Keratinocyte (primary cell): ENCODE measurements at regions not wholly inside any gene's neighbourhood (a gene's known extent, or its start where the extent isn't known, plus 50 kb on each side); places are given as distances from the start of the nearest gene placed in this dataset.

Experiments
- DNase-seq: peaks from one replicate; pipeline ENCODE4 v3.0.0-alpha.2; 2011; ENCODE audit warnings: low read depth, missing footprints, low spot score
- FAIRE-seq: peaks from 2 replicates; lab custom pipeline; 2011; peaks lifted over from hg19 to GRCh38; lab: Jason Lieb, UNC
- H2AFZ ChIP-seq: 2 replicates; pipeline ENCODE4 v1.6.0; 2012; ENCODE audit warnings: low read length, control low read depth, inconsistent platforms; ENCODE audit not compliant: control insufficient read depth
- H3K27ac ChIP-seq: 2 replicates; pipeline ENCODE4 v1.5.1; 2011; ENCODE audit warnings: low read length; ENCODE audit not compliant: control insufficient read depth, insufficient read depth
- H3K27me3 ChIP-seq: 3 replicates; pipeline ENCODE4 v1.6.0; 2011; ENCODE audit warnings: low read length; ENCODE audit not compliant: control insufficient read depth, insufficient read depth; ENCODE audit errors: extremely low read depth
- H3K36me3 ChIP-seq, 2 experiments: 2 replicates in 1 of 2; 3 replicates in 1 of 2; pipeline ENCODE4 v1.5.1; 2011; ENCODE audit warnings: low read length in 2 of 2, mild to moderate bottlenecking in 1 of 2; ENCODE audit not compliant: control insufficient read depth in 2 of 2, insufficient read depth in 2 of 2; ENCODE audit errors: extremely low read depth in 1 of 2
- H3K4me1 ChIP-seq: 3 replicates; pipeline ENCODE4 v1.5.1; 2011; ENCODE audit warnings: low read length; ENCODE audit not compliant: control insufficient read depth, insufficient read depth; ENCODE audit errors: extremely low read depth
- H3K4me2 ChIP-seq: 3 replicates; pipeline ENCODE4 v1.6.0; 2011; ENCODE audit warnings: low read depth, low read length; ENCODE audit not compliant: control insufficient read depth, insufficient read depth; ENCODE audit errors: extremely low read depth
- H3K4me3 ChIP-seq, 3 experiments: fragments of 200-600 bp in 1 of 3; sonication (generic) in 1 of 3; 2 replicates in 2 of 3; 3 replicates in 1 of 3; pipeline ENCODE4 v1.5.1; 2011 to 2016; ENCODE audit warnings: low read length in 3 of 3, mild to moderate bottlenecking in 3 of 3, control low read depth in 2 of 3, inconsistent platforms in 1 of 3, low read depth in 1 of 3, mixed read lengths in 1 of 3, mixed run types in 1 of 3, moderate library complexity in 1 of 3; ENCODE audit not compliant: control insufficient read depth in 2 of 3, insufficient read depth in 2 of 3; ENCODE audit errors: extremely low read depth in 1 of 3
- H3K79me2 ChIP-seq: 2 replicates; pipeline ENCODE4 v1.6.0; 2012; ENCODE audit warnings: low read length; ENCODE audit not compliant: control insufficient read depth, insufficient read depth
- H3K9ac ChIP-seq: 3 replicates; pipeline ENCODE4 v1.6.0; 2011; ENCODE audit warnings: low read length; ENCODE audit not compliant: control insufficient read depth, insufficient read depth; ENCODE audit errors: extremely low read depth
- H3K9me1 ChIP-seq: 3 replicates; pipeline ENCODE4 v1.6.0; 2011; ENCODE audit warnings: low read length; ENCODE audit not compliant: control insufficient read depth, insufficient read depth; ENCODE audit errors: extremely low read depth
- H3K9me3 ChIP-seq: 2 replicates; pipeline ENCODE4 v1.5.1; 2012; ENCODE audit warnings: low read depth, low read length; ENCODE audit not compliant: control insufficient read depth
- H4K20me1 ChIP-seq: 3 replicates; pipeline ENCODE4 v1.6.0; 2011; ENCODE audit warnings: low read length; ENCODE audit not compliant: control insufficient read depth, insufficient read depth; ENCODE audit errors: extremely low read depth
- CTCF ChIP-seq, 3 experiments: IDR thresholded peaks in 1 of 3; conservative IDR thresholded peaks in 1 of 3; optimal IDR thresholded peaks in 1 of 3; 2 replicates in 2 of 3; 3 replicates in 1 of 3; pipeline versions ENCODE3 to v1.5.1; 2011; ENCODE audit warnings: low read length in 3 of 3, mild to moderate bottlenecking in 3 of 3, moderate library complexity in 2 of 3, control low read depth in 1 of 3, inconsistent platforms in 1 of 3; ENCODE audit not compliant: insufficient read depth in 2 of 3; ENCODE audit errors: extremely low read depth in 1 of 3
- EZH2 ChIP-seq: IDR thresholded peaks from one replicate; pipeline ENCODE4 v1.6.1; 2012; ENCODE audit warnings: inconsistent platforms, mild to moderate bottlenecking, low read length, moderate library complexity
- dilution Hi-C: fragments of 300-500 bp; cut with MboI; formaldehyde crosslinking; loops from one replicate; pipeline ENCODE4 v1.7.0; 2020; ENCODE audit warnings: low sequenced_read_pairs; ENCODE audit not compliant: extremely low pct_ligation_motif_present

GRCh38 chr13:37319031-37319443, 213.6 kb upstream of the CSNK1A1L start:
- no peak for TF ChIP-seq EZH2
- no peak for TF ChIP-seq CTCF (optimal IDR thresholded peaks at IDR 0.05 in 1 of 3, IDR thresholded peaks at IDR 0.05 in 1 of 3, conservative IDR thresholded peaks at IDR 0.05 in 1 of 3; ENCODE audit: extremely low read depth in 1 of 3, insufficient read depth in 2 of 3, low read length in 3 of 3)
- no peak for FAIRE-seq
- no peak overlapping the region for H3K4me3 ChIP-seq
- H3K36me3 ChIP-seq: no peaks in the 10 kb centered on the region
- no peaks in the 10 kb centered on the region for H3K79me2 ChIP-seq
- no peaks in the 10 kb centered on the region for H3K9me1 ChIP-seq
- H3K4me1 ChIP-seq: peaks cover 1% of the 10 kb centered on the region
- no peak overlapping the region for H3K4me2 ChIP-seq
- peaks cover 5% of the 10 kb centered on the region for H3K9me3 ChIP-seq
- dilution Hi-C loops: no loop called here
- H3K27me3 ChIP-seq: no peaks in the 10 kb centered on the region
- no peak overlapping the region for H2AFZ ChIP-seq
- no peak overlapping the region for H3K27ac ChIP-seq
- DNase-seq: no peak
- no peak overlapping the region for H3K9ac ChIP-seq
- no peaks in the 10 kb centered on the region for H4K20me1 ChIP-seq

DNA sequence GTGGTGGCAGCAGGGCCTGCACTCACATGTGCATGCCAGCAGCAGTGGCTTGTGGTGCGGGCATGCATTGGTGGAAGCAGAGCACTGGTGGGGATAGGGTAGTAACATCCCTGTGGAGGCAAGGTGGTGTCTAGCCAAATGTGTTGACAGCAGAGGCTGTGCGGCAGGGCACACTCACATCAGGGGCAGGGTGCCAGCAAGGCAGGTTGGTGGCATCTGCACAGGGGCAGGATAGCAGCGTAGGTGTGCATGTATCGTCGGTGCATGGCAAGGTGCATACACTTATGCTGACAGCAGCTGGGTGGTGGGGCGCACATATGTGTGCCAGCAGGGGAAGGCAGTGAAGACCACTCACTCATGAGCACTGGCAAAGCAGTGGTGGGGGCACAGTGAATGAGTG, 211.5 kb upstream of the CSNK1A1L start:
- Histone ChIP-seq H3K9me1 (no peaks in the 10 kb centered on the region), H3K4me2 (no peak overlapping the region), H3K27me3 (no peaks in the 10 kb centered on the region), H3K79me2 (no peaks in the 10 kb centered on the region), H4K20me1 (no peaks in the 10 kb centered on the region), H3K9me3 (peaks cover 6% of the 10 kb centered on the region), H2AFZ (no peak overlapping the region), H3K4me1 (peaks cover 14% of the 10 kb centered on the region), H3K27ac (no peak overlapping the region), H3K36me3 (no peaks in the 10 kb centered on the region), H3K9ac (no peak overlapping the region), H3K4me3 (no peak overlapping the region)
- no peak for TF ChIP-seq EZH2
- TF ChIP-seq CTCF (optimal IDR thresholded peaks at IDR 0.05 in 1 of 3, IDR thresholded peaks at IDR 0.05 in 1 of 3, conservative IDR thresholded peaks at IDR 0.05 in 1 of 3; ENCODE audit: extremely low read depth in 1 of 3, insufficient read depth in 2 of 3, low read length in 3 of 3): no peak
- FAIRE-seq (no peak), DNase-seq (no peak)
- dilution Hi-C loops: no loop called here
